GM12891 (cell line): ENCODE measurements at regions not wholly inside any gene's neighbourhood (a gene's known extent, or its start where the extent isn't known, plus 50 kb on each side); places are given as distances from the start of the nearest gene placed in this dataset.

ENCODE experiments used
- DNase-seq: peaks from one replicate; pipeline ENCODE4 v3.0.0; 2011; ENCODE audit warnings: low spot score; ENCODE audit not compliant: insufficient read length
- FAIRE-seq: peaks from 2 replicates; lab custom pipeline; 2011; peaks lifted over from hg19 to GRCh38; lab: Jason Lieb, UNC
- PAX5 ChIP-seq: IDR thresholded peaks from 2 replicates; pipeline ENCODE4 v1.6.1; 2011; ENCODE audit warnings: low read length, moderate library complexity, mild to moderate bottlenecking; ENCODE audit not compliant: insufficient read depth, severe bottlenecking
- POLR2A ChIP-seq: IDR thresholded peaks from 2 replicates; pipeline ENCODE4 v1.6.1; 2011; ENCODE audit warnings: low read depth, low read length, control low read depth
- POLR2AphosphoS5 ChIP-seq: IDR thresholded peaks from 2 replicates; pipeline ENCODE4 v1.6.1; 2011; ENCODE audit warnings: low read depth, low read length, control low read depth
- POU2F2 ChIP-seq: IDR thresholded peaks from 2 replicates; pipeline ENCODE4 v1.6.1; 2011; ENCODE audit warnings: low read depth, mild to moderate bottlenecking, control low read depth, low read length, moderate library complexity
- SPI1 ChIP-seq: IDR thresholded peaks from 2 replicates; pipeline ENCODE4 v1.6.1; 2011; ENCODE audit warnings: low read depth, low read length, control low read depth
- TAF1 ChIP-seq: IDR thresholded peaks from 2 replicates; pipeline ENCODE4 v1.6.1; 2011; ENCODE audit warnings: low read depth, low read length, control low read depth

DNA sequence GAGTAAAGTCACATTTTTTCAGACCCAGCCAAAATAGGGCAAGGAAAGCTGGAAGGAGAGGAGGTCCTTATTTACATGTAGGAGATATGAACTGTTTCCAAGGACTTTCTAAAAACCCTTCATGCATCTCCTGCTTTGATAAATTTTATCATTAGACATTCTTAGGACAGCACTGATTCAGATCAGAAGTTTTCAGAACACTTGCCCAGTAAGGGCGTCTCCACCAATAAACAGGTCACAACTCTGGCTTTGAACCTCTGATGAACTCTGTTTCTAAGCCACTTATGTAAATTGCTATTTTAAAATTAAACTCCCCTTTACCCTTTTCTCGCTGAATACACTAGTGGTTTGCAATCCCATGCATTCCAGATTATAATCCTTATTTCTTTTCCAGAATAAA is 505.3 kb upstream of the SLIT2 start:
- no peak for TF ChIP-seq PAX5
- no peak for TF ChIP-seq POLR2A
- TF ChIP-seq SPI1: no peak
- TF ChIP-seq TAF1: no peak
- no peak for TF ChIP-seq POU2F2
- TF ChIP-seq POLR2AphosphoS5: no peak
- FAIRE-seq (no peak), DNase-seq (no peak)

DNA sequence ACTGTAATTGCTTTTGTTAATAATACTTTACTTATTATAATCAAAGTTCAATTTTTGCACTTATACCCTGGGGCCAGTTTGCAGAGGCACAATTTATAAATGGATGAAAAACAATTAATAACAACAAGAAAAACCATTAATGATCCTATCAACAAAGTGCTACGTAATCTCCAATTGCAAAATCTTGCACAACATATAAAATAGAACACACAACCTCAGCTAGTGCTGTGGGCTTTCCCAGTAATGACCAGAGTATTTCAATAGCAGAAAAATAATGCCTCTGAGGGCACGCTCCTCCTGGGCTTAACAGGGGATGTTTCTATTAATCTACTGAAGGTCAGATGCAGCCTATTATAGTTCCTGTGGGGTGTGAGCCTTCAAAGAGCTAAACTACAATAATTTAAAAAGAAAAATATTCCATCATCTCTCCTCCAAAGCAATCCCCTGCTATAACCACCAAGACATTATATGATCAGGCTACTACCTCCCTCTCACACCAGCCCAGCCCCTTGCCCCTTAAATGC is 508.5 kb upstream of the SLIT2 start:
- FAIRE-seq (no peak), DNase-seq (no peak)
- TF ChIP-seq SPI1: no peak
- no peak for TF ChIP-seq PAX5
- TF ChIP-seq POU2F2: no peak
- TF ChIP-seq TAF1: no peak
- no peak for TF ChIP-seq POLR2A
- TF ChIP-seq POLR2AphosphoS5: no peak

GRCh38 chr4:19739101-19739651 is 512.5 kb upstream of the SLIT2 start:
- FAIRE-seq (no peak), DNase-seq (no peak)

GRCh38 chr4:19736968-19737756 is 514.5 kb upstream of the SLIT2 start:
- FAIRE-seq (no peak), DNase-seq (no peak)
- no peak for TF ChIP-seq POLR2A
- no peak for TF ChIP-seq POLR2AphosphoS5
- no peak for TF ChIP-seq PAX5
- TF ChIP-seq TAF1: no peak

More at GRCh38 chr4:19739101-19739651, 512.5 kb upstream of the SLIT2 start:
- TF ChIP-seq POLR2AphosphoS5: no peak
- TF ChIP-seq POLR2A: no peak
- TF ChIP-seq POU2F2: no peak
- TF ChIP-seq SPI1: no peak
- TF ChIP-seq TAF1: no peak
- TF ChIP-seq PAX5: no peak

GRCh38 chr4:19735012-19735411 is 516.7 kb upstream of the SLIT2 start:
- no peak for TF ChIP-seq POLR2AphosphoS5
- no peak for TF ChIP-seq SPI1
- TF ChIP-seq POLR2A: no peak
- TF ChIP-seq TAF1: no peak
- no peak for TF ChIP-seq PAX5
- TF ChIP-seq POU2F2: no peak
- FAIRE-seq (no peak), DNase-seq (no peak)

GRCh38 chr4:19729886-19730651 is 521.6 kb upstream of the SLIT2 start:
- FAIRE-seq: no peak
- DNase-seq: no peak
- TF ChIP-seq PAX5: no peak
- no peak for TF ChIP-seq TAF1
- TF ChIP-seq POLR2AphosphoS5: no peak
- TF ChIP-seq POU2F2: no peak
- no peak for TF ChIP-seq SPI1
- no peak for TF ChIP-seq POLR2A

DNA sequence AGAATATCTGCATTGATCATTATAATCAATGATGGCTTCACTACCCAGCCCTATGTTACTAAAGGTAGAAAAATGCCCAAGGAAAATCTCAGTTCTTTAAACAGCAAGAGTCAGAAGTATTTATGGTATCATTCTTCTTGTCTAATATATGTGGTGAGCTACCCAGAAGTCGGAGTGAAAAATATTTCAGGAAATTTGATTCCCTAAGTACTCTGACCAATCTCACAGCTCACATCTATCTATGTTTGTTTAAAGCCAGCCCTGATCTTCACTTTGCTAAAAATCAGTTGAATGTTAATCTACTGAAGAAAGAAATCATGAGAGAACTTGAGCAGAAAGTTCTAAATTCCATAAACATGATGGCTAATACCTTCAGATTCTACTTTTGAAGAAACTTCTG is 522.9 kb upstream of the SLIT2 start:
- no peak for DNase-seq
- no peak for FAIRE-seq

DNA sequence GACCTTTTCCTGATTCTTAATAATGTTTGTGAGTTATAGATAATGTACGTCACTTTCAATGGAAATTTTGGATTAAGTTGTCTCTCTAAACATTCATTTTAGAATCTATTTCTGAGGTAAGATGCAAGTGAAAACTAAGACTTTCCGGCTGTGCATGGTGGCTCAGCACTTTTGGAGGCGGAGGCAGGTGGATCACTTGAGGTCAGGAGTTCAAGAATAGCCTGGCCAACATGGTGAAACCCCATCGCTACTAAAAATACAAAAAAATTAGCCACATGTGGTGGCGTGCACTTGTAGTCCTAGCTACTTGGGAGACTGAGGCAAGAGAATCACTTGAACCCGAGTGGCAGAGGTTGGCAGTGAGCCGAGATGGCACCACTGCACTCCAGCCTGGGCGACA is 524.6 kb upstream of the SLIT2 start:
- no peak for DNase-seq
- FAIRE-seq: no peak
- no peak for TF ChIP-seq PAX5
- TF ChIP-seq POU2F2: no peak
- TF ChIP-seq POLR2A: no peak
- no peak for TF ChIP-seq POLR2AphosphoS5
- no peak for TF ChIP-seq SPI1
- no peak for TF ChIP-seq TAF1

More for the DNA sequence above, 522.9 kb upstream of the SLIT2 start:
- TF ChIP-seq PAX5: no peak
- no peak for TF ChIP-seq POU2F2
- TF ChIP-seq POLR2AphosphoS5: no peak
- TF ChIP-seq POLR2A: no peak

GRCh38 chr4:19725130-19725529 is 526.6 kb upstream of the SLIT2 start:
- no peak for DNase-seq
- TF ChIP-seq SPI1 (no peak), PAX5 (no peak)
- FAIRE-seq: no peak

DNA sequence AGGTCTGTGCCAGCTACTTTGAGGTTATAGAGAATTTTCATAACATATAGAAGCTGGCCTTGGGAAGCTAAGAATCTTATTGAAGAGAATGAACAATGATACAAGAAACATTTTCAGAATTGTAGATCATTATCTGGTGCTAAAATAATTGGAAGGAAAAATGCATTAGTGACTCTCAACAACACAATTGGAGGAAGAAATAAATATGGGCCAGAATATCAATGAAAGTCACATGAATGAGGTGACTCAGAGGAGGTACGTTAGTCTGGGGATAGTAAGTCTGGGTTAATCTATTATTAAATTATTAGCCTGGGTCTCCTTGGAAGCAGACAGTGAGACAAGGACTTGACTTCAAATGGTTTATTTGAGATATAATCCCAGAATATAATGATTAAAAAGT is 529.3 kb upstream of the SLIT2 start:
- DNase-seq: no peak
- FAIRE-seq: no peak
- TF ChIP-seq POLR2A: no peak
- TF ChIP-seq POLR2AphosphoS5: no peak
- no peak for TF ChIP-seq SPI1
- no peak for TF ChIP-seq PAX5
- TF ChIP-seq TAF1: no peak
- TF ChIP-seq POU2F2: no peak

DNA sequence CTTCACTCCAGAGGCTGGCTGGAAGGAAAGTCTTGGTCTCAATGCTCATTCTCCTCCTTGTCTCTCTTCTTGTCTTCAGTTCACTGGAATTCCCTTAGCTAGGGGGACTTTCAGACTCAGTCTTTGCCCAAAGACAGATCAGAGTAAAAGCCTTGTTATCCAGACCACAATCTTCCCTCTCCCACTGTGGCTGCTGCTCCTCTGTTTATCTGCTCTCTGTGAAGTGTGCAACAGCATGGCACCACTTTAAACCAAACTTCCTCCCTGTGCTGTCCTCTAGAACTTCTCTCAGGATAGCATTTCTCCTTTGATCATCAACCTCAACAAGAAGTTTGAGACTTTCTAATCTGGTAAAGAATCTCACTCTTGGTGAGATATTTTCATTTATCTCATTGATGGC is 530.1 kb upstream of the SLIT2 start:
- no peak for FAIRE-seq
- TF ChIP-seq PAX5 (no peak), POLR2A (no peak), POU2F2 (no peak), POLR2AphosphoS5 (no peak), SPI1 (no peak), TAF1 (no peak)
- DNase-seq: no peak
